T47D (cell line): ENCODE measurements at regions not wholly inside any gene's neighbourhood (a gene's known extent, or its start where the extent isn't known, plus 50 kb on each side); places are given as distances from the start of the nearest gene placed in this dataset.

ENCODE experiments used
- DNase-seq, 2 experiments: peaks; one replicate each; pipeline versions ENCODE4 v3.0.0 to v3.0.0-alpha.2; 2011 to 2012; ENCODE audit warnings: low read depth in 1 of 2, low spot score in 1 of 2
- JUND ChIP-seq: IDR thresholded peaks from 2 replicates; pipeline ENCODE4 v1.6.1; 2012; ENCODE audit warnings: low read depth
- in situ Hi-C: cut with HindIII; loops from 2 replicates; pipeline ENCODE4 v1.10.0; 2016; ENCODE audit warnings: low sequenced_read_pairs, low pct_unique_long_range_greater_than_20kb

- in situ Hi-C loops, result no loop called here
Measured at GRCh38 chr3:76866729-76867408, 173.0 kb upstream of the ROBO2 start.

GRCh38 chr3:76869726-76870384 is 170.0 kb upstream of the ROBO2 start:
- no peak for TF ChIP-seq JUND
- no peak for DNase-seq
- in situ Hi-C loops, result no loop called here

More at GRCh38 chr3:76866729-76867408, 173.0 kb upstream of the ROBO2 start:
- no peak for DNase-seq
- TF ChIP-seq JUND, result no peak

GRCh38 chr3:76871655-76872054 is 168.2 kb upstream of the ROBO2 start:
- no peak for TF ChIP-seq JUND
- in situ Hi-C loops, result no loop called here
- no peak for DNase-seq

- no peak for TF ChIP-seq JUND
- DNase-seq, result no peak
- in situ Hi-C loops, result no loop called here
Measured at GRCh38 chr3:76872999-76873398, 166.9 kb upstream of the ROBO2 start.

DNA sequence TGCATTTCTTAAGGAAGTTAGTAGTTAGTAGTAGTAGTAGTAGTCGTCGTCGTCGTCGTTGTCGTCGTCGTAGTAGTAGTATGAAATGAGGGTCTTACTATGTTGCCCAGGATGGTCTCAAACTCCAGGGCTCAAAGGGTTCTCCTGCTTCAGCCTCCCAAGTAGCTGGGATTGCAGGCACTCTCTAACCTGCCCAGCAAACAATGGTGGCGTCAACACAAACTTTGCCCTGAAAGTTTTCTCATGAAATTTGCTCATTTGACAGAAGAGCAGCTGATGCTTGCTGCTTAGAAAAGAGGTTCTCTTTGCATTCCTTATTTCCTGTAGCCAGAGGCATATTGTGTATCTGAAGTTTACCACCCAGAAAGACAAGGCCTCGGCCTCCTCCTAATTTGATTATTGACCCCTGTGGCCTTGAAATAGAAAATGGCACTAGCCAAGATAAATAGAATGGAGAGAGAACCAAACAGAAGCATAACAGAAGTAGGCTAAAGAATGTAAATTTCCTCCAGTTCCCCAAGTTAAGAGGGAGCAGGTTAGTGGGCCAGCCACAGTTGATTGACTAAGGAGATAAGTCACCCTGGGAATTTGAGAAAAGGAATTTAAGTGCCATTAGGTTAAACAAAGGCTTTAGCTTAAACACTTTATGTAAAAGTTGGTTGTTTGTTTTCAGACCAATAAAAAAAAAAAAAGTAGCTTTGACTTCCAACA is 166.2 kb upstream of the ROBO2 start:
- peak in 1 of 2 experiments; percentile 30 for DNase-seq
- no peak for TF ChIP-seq JUND
- in situ Hi-C loops, result no loop called here

DNA sequence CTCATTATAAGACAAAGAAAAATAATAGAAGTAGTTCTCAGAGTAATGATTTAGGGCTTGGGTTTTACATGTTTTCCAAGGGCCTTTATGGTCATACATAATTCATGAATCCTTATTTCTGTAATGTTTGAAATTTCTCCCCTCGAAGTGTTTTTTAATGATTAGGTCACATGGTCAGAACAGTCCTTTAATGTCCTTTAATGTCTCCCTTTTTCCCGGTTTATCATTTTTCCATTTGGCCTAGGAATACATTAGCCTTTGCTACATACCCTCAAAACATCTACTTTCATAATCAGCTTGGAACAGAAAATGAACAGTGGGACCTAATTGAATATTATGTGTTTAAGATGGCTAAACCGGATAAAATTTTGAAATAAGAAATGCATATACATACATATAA is 159.9 kb upstream of the ROBO2 start:
- DNase-seq, result no peak
- no peak for TF ChIP-seq JUND
- in situ Hi-C loops, result no loop called here

- TF ChIP-seq JUND, result no peak
- DNase-seq, result no peak
- in situ Hi-C loops, result no loop called here
Measured at GRCh38 chr3:76886761-76887500, 153.0 kb upstream of the ROBO2 start.

- no peak for TF ChIP-seq JUND
- DNase-seq, result no peak
- in situ Hi-C loops, result no loop called here
Measured at GRCh38 chr3:76888856-76889255, 151.0 kb upstream of the ROBO2 start.

DNA sequence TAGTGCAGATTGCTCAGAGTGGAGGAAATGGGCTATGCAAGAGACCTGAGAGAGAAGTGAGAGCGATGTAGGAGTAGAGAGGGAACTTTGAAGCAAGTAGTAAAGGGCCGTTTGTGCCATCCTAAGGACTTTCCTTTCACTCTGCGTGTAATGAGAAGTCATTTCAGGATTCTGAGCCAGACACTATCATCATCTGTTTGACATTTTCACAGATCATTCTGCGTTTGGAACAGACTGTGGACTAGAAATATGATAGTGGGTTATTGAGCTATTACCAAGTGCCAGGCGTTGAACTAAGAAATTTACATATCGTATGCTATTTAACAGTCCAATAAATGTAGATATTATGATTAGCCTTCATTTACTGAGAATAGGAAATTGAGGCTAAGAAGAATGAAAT is 150.0 kb upstream of the ROBO2 start:
- in situ Hi-C loops, result no loop called here
- no peak for TF ChIP-seq JUND
- no peak for DNase-seq

GRCh38 chr3:76897076-76897475 is 142.8 kb upstream of the ROBO2 start:
- no peak for DNase-seq
- no peak for TF ChIP-seq JUND
- in situ Hi-C loops, result no loop called here

DNA sequence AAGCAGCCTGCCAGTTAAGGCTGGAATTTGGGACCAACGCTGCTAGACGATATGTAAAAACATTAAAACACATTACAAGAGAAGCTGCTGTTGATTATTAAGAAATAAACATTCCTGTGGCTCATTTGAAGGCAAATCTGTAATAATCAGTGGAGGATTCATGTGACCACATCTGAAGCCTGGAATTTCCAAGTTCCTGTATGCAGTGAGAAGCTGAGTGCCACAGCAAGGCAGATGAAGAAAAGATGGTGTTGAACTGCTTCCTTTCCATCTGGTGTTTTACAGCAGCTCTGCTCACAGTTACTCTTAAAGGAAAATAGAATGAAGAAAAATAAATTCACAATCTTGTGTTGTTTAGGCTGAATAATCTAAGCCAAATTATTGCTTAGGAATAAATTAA is 139.3 kb upstream of the ROBO2 start:
- TF ChIP-seq JUND, result no peak
- DNase-seq, result no peak
- in situ Hi-C loops, result no loop called here

- no peak for DNase-seq
- TF ChIP-seq JUND, result no peak
Measured at GRCh38 chr3:76908156-76908555, 131.7 kb upstream of the ROBO2 start.

More at GRCh38 chr3:76908156-76908555, 131.7 kb upstream of the ROBO2 start:
- in situ Hi-C loops, result no loop called here
